ENCODE measurements at regions not wholly inside any gene's neighbourhood (a gene's known extent, or its start where the extent isn't known, plus 50 kb on each side); places are given as distances from the start of the nearest gene placed in this dataset.

DNA sequence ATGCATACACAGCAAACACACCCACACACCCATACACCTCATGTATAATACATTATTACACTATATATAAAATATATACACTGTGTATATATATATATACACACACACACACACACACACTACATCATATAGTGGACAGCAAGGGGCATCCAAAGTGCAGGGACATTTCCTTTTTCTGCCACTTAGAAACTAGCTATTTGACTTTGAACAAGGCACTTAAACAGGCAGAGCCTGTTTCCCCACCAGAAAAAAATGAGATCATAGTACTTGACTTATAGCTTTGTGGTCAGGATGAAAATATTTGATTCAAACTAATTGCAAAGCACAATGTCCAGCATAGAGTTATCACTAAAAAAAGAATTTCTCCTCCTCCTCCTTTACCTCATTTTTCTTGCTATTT lies 254.3 kb upstream of the NPVF start:
- TF ChIP-seq, protein P1, sequence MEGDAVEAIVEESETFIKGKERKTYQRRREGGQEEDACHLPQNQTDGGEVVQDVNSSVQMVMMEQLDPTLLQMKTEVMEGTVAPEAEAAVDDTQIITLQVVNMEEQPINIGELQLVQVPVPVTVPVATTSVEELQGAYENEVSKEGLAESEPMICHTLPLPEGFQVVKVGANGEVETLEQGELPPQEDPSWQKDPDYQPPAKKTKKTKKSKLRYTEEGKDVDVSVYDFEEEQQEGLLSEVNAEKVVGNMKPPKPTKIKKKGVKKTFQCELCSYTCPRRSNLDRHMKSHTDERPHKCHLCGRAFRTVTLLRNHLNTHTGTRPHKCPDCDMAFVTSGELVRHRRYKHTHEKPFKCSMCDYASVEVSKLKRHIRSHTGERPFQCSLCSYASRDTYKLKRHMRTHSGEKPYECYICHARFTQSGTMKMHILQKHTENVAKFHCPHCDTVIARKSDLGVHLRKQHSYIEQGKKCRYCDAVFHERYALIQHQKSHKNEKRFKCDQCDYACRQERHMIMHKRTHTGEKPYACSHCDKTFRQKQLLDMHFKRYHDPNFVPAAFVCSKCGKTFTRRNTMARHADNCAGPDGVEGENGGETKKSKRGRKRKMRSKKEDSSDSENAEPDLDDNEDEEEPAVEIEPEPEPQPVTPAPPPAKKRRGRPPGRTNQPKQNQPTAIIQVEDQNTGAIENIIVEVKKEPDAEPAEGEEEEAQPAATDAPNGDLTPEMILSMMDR (IDR thresholded peaks at IDR 0.05; ENCODE audit: insufficient read depth, low read length) = no peak
- TF ChIP-seq, protein P2, sequence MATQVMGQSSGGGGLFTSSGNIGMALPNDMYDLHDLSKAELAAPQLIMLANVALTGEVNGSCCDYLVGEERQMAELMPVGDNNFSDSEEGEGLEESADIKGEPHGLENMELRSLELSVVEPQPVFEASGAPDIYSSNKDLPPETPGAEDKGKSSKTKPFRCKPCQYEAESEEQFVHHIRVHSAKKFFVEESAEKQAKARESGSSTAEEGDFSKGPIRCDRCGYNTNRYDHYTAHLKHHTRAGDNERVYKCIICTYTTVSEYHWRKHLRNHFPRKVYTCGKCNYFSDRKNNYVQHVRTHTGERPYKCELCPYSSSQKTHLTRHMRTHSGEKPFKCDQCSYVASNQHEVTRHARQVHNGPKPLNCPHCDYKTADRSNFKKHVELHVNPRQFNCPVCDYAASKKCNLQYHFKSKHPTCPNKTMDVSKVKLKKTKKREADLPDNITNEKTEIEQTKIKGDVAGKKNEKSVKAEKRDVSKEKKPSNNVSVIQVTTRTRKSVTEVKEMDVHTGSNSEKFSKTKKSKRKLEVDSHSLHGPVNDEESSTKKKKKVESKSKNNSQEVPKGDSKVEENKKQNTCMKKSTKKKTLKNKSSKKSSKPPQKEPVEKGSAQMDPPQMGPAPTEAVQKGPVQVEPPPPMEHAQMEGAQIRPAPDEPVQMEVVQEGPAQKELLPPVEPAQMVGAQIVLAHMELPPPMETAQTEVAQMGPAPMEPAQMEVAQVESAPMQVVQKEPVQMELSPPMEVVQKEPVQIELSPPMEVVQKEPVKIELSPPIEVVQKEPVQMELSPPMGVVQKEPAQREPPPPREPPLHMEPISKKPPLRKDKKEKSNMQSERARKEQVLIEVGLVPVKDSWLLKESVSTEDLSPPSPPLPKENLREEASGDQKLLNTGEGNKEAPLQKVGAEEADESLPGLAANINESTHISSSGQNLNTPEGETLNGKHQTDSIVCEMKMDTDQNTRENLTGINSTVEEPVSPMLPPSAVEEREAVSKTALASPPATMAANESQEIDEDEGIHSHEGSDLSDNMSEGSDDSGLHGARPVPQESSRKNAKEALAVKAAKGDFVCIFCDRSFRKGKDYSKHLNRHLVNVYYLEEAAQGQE (IDR thresholded peaks at IDR 0.05; ENCODE audit: insufficient replicate concordance, low read depth) = no peak
- TF ChIP-seq POLR2AphosphoS5 (IDR thresholded peaks at IDR 0.05; ENCODE audit: low read depth) (no peak), SPI1 (IDR thresholded peaks at IDR 0.05; ENCODE audit: borderline replicate concordance, low read depth) (no peak), GABPA (IDR thresholded peaks at IDR 0.05; ENCODE audit: low read depth) (no peak)

Measured in HL-60 (cell line).